ENCODE measurements at regions not wholly inside any gene's neighbourhood (a gene's known extent, or its start where the extent isn't known, plus 50 kb on each side); places are given as distances from the start of the nearest gene placed in this dataset.

DNA sequence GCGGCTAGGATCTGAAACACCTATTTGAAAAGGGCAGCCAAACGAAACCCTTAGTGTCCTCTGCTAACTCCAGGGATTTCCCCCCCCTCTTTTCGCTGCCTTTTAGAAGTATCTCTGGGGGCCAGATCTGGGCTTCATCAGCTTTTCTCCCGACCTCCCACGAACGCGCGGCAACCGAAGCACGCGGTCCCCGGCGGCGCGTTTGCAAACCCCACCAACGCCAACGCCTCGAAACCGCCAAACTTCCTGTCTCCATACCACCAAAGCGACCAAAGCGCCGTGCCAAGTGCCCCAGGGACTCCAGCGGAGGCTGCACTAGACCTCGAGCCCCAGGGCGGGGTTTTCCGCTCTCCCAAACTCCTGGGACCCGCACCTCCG lies 155.8 kb upstream of the FRMD4B start:
- Histone ChIP-seq H3K79me2 (replicated peaks; ENCODE audit: insufficient read depth, low read length) (no peaks in the 10 kb centered on the region), H3K9me3 (ENCODE audit: low read length) (no peaks in the 10 kb centered on the region), H3K27me3 (ENCODE audit: insufficient read depth, low read depth, low read length) (peaks cover 28% of the 10 kb centered on the region), H3K27ac (ENCODE audit: low read length) (no peak overlapping the region), H3F3A (ENCODE audit: insufficient read depth, low read length, poor library complexity, severe bottlenecking) (no peaks in the 10 kb centered on the region), H4K20me1 (ENCODE audit: insufficient read depth) (no peaks in the 10 kb centered on the region), H3K4me3 (ENCODE audit: low read length) (peak overlapping the region; percentile 76), H3K9me2 (ENCODE audit: insufficient read depth, low read length) (no peaks in the 10 kb centered on the region), H3K4me2 (ENCODE audit: low read length) (peak overlapping the region; percentile 74), H2AFZ (ENCODE audit: low read depth, low read length) (peak overlapping the region; percentile 58), H3K36me3 (ENCODE audit: insufficient read depth, low read length) (no peaks in the 10 kb centered on the region), H3K9ac (ENCODE audit: low read length) (peak overlapping the region; percentile 61)
- TF ChIP-seq, protein P1, sequence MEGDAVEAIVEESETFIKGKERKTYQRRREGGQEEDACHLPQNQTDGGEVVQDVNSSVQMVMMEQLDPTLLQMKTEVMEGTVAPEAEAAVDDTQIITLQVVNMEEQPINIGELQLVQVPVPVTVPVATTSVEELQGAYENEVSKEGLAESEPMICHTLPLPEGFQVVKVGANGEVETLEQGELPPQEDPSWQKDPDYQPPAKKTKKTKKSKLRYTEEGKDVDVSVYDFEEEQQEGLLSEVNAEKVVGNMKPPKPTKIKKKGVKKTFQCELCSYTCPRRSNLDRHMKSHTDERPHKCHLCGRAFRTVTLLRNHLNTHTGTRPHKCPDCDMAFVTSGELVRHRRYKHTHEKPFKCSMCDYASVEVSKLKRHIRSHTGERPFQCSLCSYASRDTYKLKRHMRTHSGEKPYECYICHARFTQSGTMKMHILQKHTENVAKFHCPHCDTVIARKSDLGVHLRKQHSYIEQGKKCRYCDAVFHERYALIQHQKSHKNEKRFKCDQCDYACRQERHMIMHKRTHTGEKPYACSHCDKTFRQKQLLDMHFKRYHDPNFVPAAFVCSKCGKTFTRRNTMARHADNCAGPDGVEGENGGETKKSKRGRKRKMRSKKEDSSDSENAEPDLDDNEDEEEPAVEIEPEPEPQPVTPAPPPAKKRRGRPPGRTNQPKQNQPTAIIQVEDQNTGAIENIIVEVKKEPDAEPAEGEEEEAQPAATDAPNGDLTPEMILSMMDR (IDR thresholded peaks at IDR 0.05; ENCODE audit: poor library complexity, severe bottlenecking): no peak
- TF ChIP-seq MXI1 (conservative IDR thresholded peaks at IDR 0.05; ENCODE audit: poor library complexity, severe bottlenecking) (peak; percentile 46), SMC3 (conservative IDR thresholded peaks at IDR 0.05; ENCODE audit: poor library complexity) (no peak), REST (IDR thresholded peaks at IDR 0.05; ENCODE audit: borderline replicate concordance) (no peak), EP300 (conservative IDR thresholded peaks at IDR 0.05; ENCODE audit: poor library complexity, severe bottlenecking) (no peak), POLR2AphosphoS5 (IDR thresholded peaks at IDR 0.05) (no peak), EZH2 (IDR thresholded peaks at IDR 0.05; ENCODE audit: borderline replicate concordance, insufficient read depth, low read length, poor library complexity, severe bottlenecking) (no peak), RAD21 (conservative IDR thresholded peaks at IDR 0.05) (no peak)

DNA sequence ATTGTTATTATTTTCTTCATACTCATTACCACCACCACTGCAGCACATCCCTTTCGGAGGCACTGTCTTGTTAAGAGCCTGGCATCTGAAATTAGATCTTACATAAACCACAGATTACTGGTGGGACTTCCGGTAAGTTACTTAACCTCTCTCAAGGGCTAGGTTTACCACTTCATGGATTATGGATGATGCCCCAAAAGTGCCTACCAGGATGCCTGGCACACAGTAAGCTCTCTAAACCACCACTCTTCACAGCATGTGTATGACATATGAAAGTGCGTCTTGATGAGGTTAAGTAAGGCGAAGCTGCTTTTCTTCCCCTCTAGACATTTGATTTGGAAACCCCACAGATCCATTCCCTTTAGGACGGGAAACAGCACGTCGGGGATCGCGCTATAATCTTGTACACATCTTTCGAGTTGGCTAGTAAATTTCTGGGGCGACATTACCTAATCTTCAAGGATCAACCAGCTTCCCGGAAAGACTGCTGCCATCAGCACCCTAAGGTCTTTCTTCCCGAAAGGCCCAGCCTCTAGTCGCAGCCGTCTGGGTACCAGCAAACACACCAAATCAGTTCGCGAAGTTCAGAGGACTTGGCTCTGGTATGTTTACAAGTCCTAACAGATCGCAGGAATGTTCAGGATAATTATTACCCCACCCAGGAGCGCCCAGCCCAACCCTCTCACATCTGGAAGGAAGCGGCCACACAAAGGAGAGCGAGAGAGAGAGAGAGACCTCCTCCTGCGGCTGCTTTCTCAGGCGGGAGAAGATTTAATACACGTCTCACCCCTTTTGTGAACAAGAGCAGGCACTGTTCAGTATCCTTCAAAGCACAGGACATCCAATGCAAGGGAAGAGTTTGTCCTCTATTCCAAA lies 155.1 kb upstream of the FRMD4B start:
- Histone ChIP-seq H3K27ac (ENCODE audit: low read length) (no peak overlapping the region), H3K36me3 (ENCODE audit: insufficient read depth, low read length) (no peaks in the 10 kb centered on the region), H3K27me3 (ENCODE audit: insufficient read depth, low read depth, low read length) (peaks cover 28% of the 10 kb centered on the region), H2AFZ (ENCODE audit: low read depth, low read length) (no peak overlapping the region), H3K9me3 (ENCODE audit: low read length) (no peaks in the 10 kb centered on the region), H3K9ac (ENCODE audit: low read length) (peak overlapping the region; percentile 61), H3F3A (ENCODE audit: insufficient read depth, low read length, poor library complexity, severe bottlenecking) (no peaks in the 10 kb centered on the region), H3K4me2 (ENCODE audit: low read length) (peak overlapping the region; percentile 74), H3K79me2 (replicated peaks; ENCODE audit: insufficient read depth, low read length) (no peaks in the 10 kb centered on the region), H3K9me2 (ENCODE audit: insufficient read depth, low read length) (no peaks in the 10 kb centered on the region), H3K4me3 (ENCODE audit: low read length) (peak overlapping the region; percentile 76), H4K20me1 (ENCODE audit: insufficient read depth) (no peaks in the 10 kb centered on the region)
- TF ChIP-seq TAF1 (IDR thresholded peaks at IDR 0.05; ENCODE audit: low read depth) (no peak), POLR2AphosphoS5 (IDR thresholded peaks at IDR 0.05) (no peak), RAD21 (conservative IDR thresholded peaks at IDR 0.05) (no peak), SMC3 (conservative IDR thresholded peaks at IDR 0.05; ENCODE audit: poor library complexity) (no peak), MXI1 (conservative IDR thresholded peaks at IDR 0.05; ENCODE audit: poor library complexity, severe bottlenecking) (no peak), EZH2 (IDR thresholded peaks at IDR 0.05; ENCODE audit: borderline replicate concordance, insufficient read depth, low read length, poor library complexity, severe bottlenecking) (no peak), EP300 (conservative IDR thresholded peaks at IDR 0.05; ENCODE audit: poor library complexity, severe bottlenecking) (no peak), REST (IDR thresholded peaks at IDR 0.05; ENCODE audit: borderline replicate concordance) (no peak)
- TF ChIP-seq, protein P1 (IDR thresholded peaks at IDR 0.05; ENCODE audit: poor library complexity, severe bottlenecking): no peak

Data from neural cell (in vitro differentiated cells).